ENCODE measurements at regions not wholly inside any gene's neighbourhood (a gene's known extent, or its start where the extent isn't known, plus 50 kb on each side); places are given as distances from the start of the nearest gene placed in this dataset.
"Not testable (repeated sequence)": the region's sequence is repeated elsewhere in the genome, so short reads cannot be mapped to it uniquely, and the experiment has no call there.

GRCh38 chr12:60801166-60801565, 1205.3 kb downstream of the SLC16A7 start:
- not testable (repeated sequence) for DNase-seq

- no peak for DNase-seq
These were observed 1207.3 kb downstream of the SLC16A7 start for GRCh38 chr12:60803147-60803546.

- no peak for DNase-seq
These were observed 1209.5 kb downstream of the SLC16A7 start for GRCh38 chr12:60805364-60805763.

- DNase-seq = no peak
These were observed 1224.0 kb downstream of the SLC16A7 start for GRCh38 chr12:60819794-60820193.

- no peak for DNase-seq
These were observed 1226.8 kb downstream of the SLC16A7 start for GRCh38 chr12:60822580-60822979.

- no peak for DNase-seq
These were observed 1234.6 kb downstream of the SLC16A7 start for GRCh38 chr12:60830381-60830780.

- DNase-seq = no peak
These were observed 1236.5 kb downstream of the SLC16A7 start for GRCh38 chr12:60832290-60832689.

GRCh38 chr12:60834372-60834771, 1238.5 kb downstream of the SLC16A7 start:
- no peak for DNase-seq

- DNase-seq = no peak
These were observed 1239.0 kb downstream of the SLC16A7 start for GRCh38 chr12:60834806-60835205.

- no peak for DNase-seq
These were observed 1240.8 kb downstream of the SLC16A7 start for GRCh38 chr12:60836651-60837050.

- no peak for DNase-seq
These were observed 1246.4 kb downstream of the SLC16A7 start for GRCh38 chr12:60842181-60842580.

GRCh38 chr12:60844101-60844500, 1248.3 kb downstream of the SLC16A7 start:
- DNase-seq = no peak

- DNase-seq = no peak
These were observed 1249.0 kb downstream of the SLC16A7 start for GRCh38 chr12:60844875-60845274.

GRCh38 chr12:60845696-60846095, 1249.9 kb downstream of the SLC16A7 start:
- no peak for DNase-seq

- no peak for DNase-seq
These were observed 1251.5 kb downstream of the SLC16A7 start for GRCh38 chr12:60847281-60847680.

- DNase-seq = no peak
These were observed 1253.9 kb downstream of the SLC16A7 start for GRCh38 chr12:60849723-60850122.

- DNase-seq = no peak
These were observed 1257.6 kb downstream of the SLC16A7 start for GRCh38 chr12:60853407-60853806.

- no peak for DNase-seq
These were observed 1267.6 kb downstream of the SLC16A7 start for GRCh38 chr12:60863421-60863820.

GRCh38 chr12:60872219-60872618, 1276.4 kb downstream of the SLC16A7 start:
- no peak for DNase-seq

- no peak for DNase-seq
These were observed 1277.3 kb downstream of the SLC16A7 start for GRCh38 chr12:60872850-60873713.

- DNase-seq = no peak
These were observed 1278.3 kb downstream of the SLC16A7 start for GRCh38 chr12:60874091-60874490.

GRCh38 chr12:60920841-60921495, 1325.1 kb downstream of the SLC16A7 start:
- DNase-seq = no peak

GRCh38 chr12:60921541-60921940, 1325.7 kb downstream of the SLC16A7 start:
- no peak for DNase-seq

- no peak for DNase-seq
These were observed 1330.4 kb downstream of the SLC16A7 start for GRCh38 chr12:60926256-60926655.

All from activated CD4-positive, alpha-beta T cell treated with anti-CD3 and anti-CD28 coated beads, Interleukin-2, amount 50 U/mL, for 16 hours (primary cell).